Cardiac muscle cell (in vitro differentiated cells and primary cell): ENCODE measurements at regions not wholly inside any gene's neighbourhood (a gene's known extent, or its start where the extent isn't known, plus 50 kb on each side); places are given as distances from the start of the nearest gene placed in this dataset.

Experiments used
- DNase-seq, 2 donors: peaks; one replicate each; pipeline versions ENCODE4 v3.0.0 to v3.0.0-alpha.2; 2010 to 2017; ENCODE audit warnings: low read depth in 1 of 2, low spot score in 1 of 2
- H3K27ac ChIP-seq: fragments of 200-600 bp; sonication (generic); 2 replicates; pipeline ENCODE4 v1.5.1; 2016
- H3K27me3 ChIP-seq: fragments of 200-600 bp; sonication (generic); 2 replicates; pipeline ENCODE4 v1.6.0; 2016; ENCODE audit warnings: control low read depth
- H3K36me3 ChIP-seq: fragments of 200-600 bp; sonication (generic); 2 replicates; pipeline ENCODE4 v1.5.1; 2016; ENCODE audit warnings: control low read depth
- H3K4me1 ChIP-seq: fragments of 200-600 bp; sonication (generic); 2 replicates; pipeline ENCODE4 v1.8.1; 2017; ENCODE audit warnings: low read depth, mild to moderate bottlenecking, mixed run types
- H3K4me3 ChIP-seq: fragments of 200-600 bp; sonication (generic); 2 replicates; pipeline ENCODE4 v1.5.1; 2016; ENCODE audit warnings: mild to moderate bottlenecking
- H3K9me3 ChIP-seq: fragments of 200-600 bp; sonication (generic); 2 replicates; pipeline ENCODE4 v1.5.1; 2017; ENCODE audit warnings: low read depth, mild to moderate bottlenecking, control low read depth
- CTCF ChIP-seq: IDR thresholded peaks from 2 replicates; pipeline ENCODE4 v1.5.1; 2012; ENCODE audit warnings: low read depth, mild to moderate bottlenecking, low read length

GRCh38 chr7:109996411-109996810 is 1094.5 kb upstream of the LRRN3 start:
- Histone ChIP-seq H3K4me1 (no peaks in the 10 kb centered on the region), H3K9me3 (no peaks in the 10 kb centered on the region), H3K4me3 (no peak overlapping the region), H3K36me3 (no peaks in the 10 kb centered on the region), H3K27me3 (no peaks in the 10 kb centered on the region), H3K27ac (no peak overlapping the region)
- DNase-seq = no peak
- no peak for TF ChIP-seq CTCF

GRCh38 chr7:109996927-109997326 is 1094.0 kb upstream of the LRRN3 start:
- TF ChIP-seq CTCF = no peak
- no peak overlapping the region for H3K4me3 ChIP-seq
- no peaks in the 10 kb centered on the region for H3K4me1 ChIP-seq
- no peaks in the 10 kb centered on the region for H3K9me3 ChIP-seq
- H3K27me3 ChIP-seq = no peaks in the 10 kb centered on the region
- no peaks in the 10 kb centered on the region for H3K36me3 ChIP-seq
- no peak overlapping the region for H3K27ac ChIP-seq
- no peak for DNase-seq

GRCh38 chr7:109997837-109998236 is 1093.1 kb upstream of the LRRN3 start:
- no peaks in the 10 kb centered on the region for H3K36me3 ChIP-seq
- no peak overlapping the region for H3K4me3 ChIP-seq
- no peaks in the 10 kb centered on the region for H3K9me3 ChIP-seq
- H3K27me3 ChIP-seq = no peaks in the 10 kb centered on the region
- H3K4me1 ChIP-seq = no peaks in the 10 kb centered on the region
- no peak overlapping the region for H3K27ac ChIP-seq
- no peak for DNase-seq
- TF ChIP-seq CTCF = no peak

- H3K9me3 ChIP-seq = no peaks in the 10 kb centered on the region
- no peaks in the 10 kb centered on the region for H3K27me3 ChIP-seq
- H3K4me3 ChIP-seq = no peak overlapping the region
- no peaks in the 10 kb centered on the region for H3K4me1 ChIP-seq
- DNase-seq = no peak
- no peak overlapping the region for H3K27ac ChIP-seq
- TF ChIP-seq CTCF = no peak
- H3K36me3 ChIP-seq = no peaks in the 10 kb centered on the region
Observed at GRCh38 chr7:110001254-110001938, 1089.5 kb upstream of the LRRN3 start.

GRCh38 chr7:110003827-110004226 is 1087.1 kb upstream of the LRRN3 start:
- Histone ChIP-seq H3K4me1 (no peaks in the 10 kb centered on the region), H3K4me3 (no peak overlapping the region), H3K27me3 (no peaks in the 10 kb centered on the region), H3K36me3 (no peaks in the 10 kb centered on the region), H3K27ac (no peak overlapping the region), H3K9me3 (no peaks in the 10 kb centered on the region)
- no peak for DNase-seq
- TF ChIP-seq CTCF = no peak
